ENCODE measurements at regions not wholly inside any gene's neighbourhood (a gene's known extent, or its start where the extent isn't known, plus 50 kb on each side); places are given as distances from the start of the nearest gene placed in this dataset.

DNA sequence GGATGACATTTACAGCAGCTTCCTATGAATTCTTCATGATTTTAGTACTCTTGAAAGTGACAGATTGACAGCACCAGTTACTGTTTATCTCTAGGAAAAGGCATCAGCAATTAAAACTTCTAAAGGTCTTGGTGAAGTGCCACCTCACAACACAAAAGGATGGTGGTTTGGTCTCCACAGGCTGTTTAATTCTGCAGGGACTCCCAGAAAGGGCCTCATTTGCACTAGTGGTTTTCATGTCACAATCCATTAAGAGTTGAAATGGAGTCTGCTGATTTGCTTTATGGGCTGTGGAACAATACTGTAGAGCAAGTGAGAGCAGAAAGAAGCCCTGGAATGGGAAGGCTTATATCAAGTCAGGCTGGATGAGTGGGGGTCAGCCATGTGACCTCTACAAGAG is 225.3 kb upstream of the KCNMB2 start:
- CTCF ChIA-PET = no interaction called here
- intact Hi-C loops (cut with micrococcal nuclease) (no loop called here), dilution Hi-C loops (cut with MboI; ENCODE audit: extremely low pct_ligation_motif_present, low sequenced_read_pairs) (no loop called here)
- H3K9me1 ChIP-seq (replicated peaks; ENCODE audit: control insufficient read depth, extremely low read depth, insufficient read depth, low read length) = no peaks in the 10 kb centered on the region
- no peak overlapping the region for H3K4me3 ChIP-seq (replicated peaks in 1 of 3; ENCODE audit: insufficient read depth in 1 of 3, low read depth in 1 of 3, low read length in 3 of 3)
- FAIRE-seq (no peak), DNase-seq (ENCODE audit: low read depth, low spot score) (no peak)
- H3K4me1 ChIP-seq (ENCODE audit: control insufficient read depth, extremely low read depth, insufficient read depth, low read length) = peaks cover 4% of the 10 kb centered on the region
- no peaks in the 10 kb centered on the region for H3K27me3 ChIP-seq (ENCODE audit: control insufficient read depth in 2 of 2, insufficient read depth in 2 of 2, low read length in 2 of 2)
- no TSS peak for BruUV-seq (replicated peaks)
- POLR2A ChIA-PET = no interaction called here
- no peak overlapping the region for H2AFZ ChIP-seq (ENCODE audit: low read depth, low read length)
- H3K79me2 ChIP-seq (ENCODE audit: control insufficient read depth, insufficient read depth, low read length) = no peaks in the 10 kb centered on the region
- no peaks in the 10 kb centered on the region for H3K36me3 ChIP-seq (ENCODE audit: control insufficient read depth in 2 of 2, extremely low read depth in 1 of 2, insufficient read depth in 2 of 2, low read length in 2 of 2)
- no peak for TF ChIP-seq EZH2 (IDR thresholded peaks at IDR 0.05; ENCODE audit: borderline replicate concordance, low read depth, low read length, severe bottlenecking)
- no peak for TF ChIP-seq POLR2A (IDR thresholded peaks at IDR 0.05; ENCODE audit: low read depth, low read length)
- TF ChIP-seq JUN (IDR thresholded peaks at IDR 0.05; ENCODE audit: borderline replicate concordance, insufficient read depth, insufficient read length, low read depth) = no peak
- no peak for TF ChIP-seq GATA2 (IDR thresholded peaks at IDR 0.05; ENCODE audit: insufficient read depth, insufficient read length, low read depth, low read length)
- TF ChIP-seq, protein P1, sequence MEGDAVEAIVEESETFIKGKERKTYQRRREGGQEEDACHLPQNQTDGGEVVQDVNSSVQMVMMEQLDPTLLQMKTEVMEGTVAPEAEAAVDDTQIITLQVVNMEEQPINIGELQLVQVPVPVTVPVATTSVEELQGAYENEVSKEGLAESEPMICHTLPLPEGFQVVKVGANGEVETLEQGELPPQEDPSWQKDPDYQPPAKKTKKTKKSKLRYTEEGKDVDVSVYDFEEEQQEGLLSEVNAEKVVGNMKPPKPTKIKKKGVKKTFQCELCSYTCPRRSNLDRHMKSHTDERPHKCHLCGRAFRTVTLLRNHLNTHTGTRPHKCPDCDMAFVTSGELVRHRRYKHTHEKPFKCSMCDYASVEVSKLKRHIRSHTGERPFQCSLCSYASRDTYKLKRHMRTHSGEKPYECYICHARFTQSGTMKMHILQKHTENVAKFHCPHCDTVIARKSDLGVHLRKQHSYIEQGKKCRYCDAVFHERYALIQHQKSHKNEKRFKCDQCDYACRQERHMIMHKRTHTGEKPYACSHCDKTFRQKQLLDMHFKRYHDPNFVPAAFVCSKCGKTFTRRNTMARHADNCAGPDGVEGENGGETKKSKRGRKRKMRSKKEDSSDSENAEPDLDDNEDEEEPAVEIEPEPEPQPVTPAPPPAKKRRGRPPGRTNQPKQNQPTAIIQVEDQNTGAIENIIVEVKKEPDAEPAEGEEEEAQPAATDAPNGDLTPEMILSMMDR (IDR thresholded peaks at IDR 0.05; ENCODE audit: extremely low read depth in 1 of 2, insufficient read depth in 1 of 2, low read depth in 1 of 2, low read length in 2 of 2) = no peak
- no peak for TF ChIP-seq FOS (IDR thresholded peaks at IDR 0.05; ENCODE audit: borderline replicate concordance, insufficient read depth, low read length)
- no peak for TF ChIP-seq POLR2AphosphoS5 (IDR thresholded peaks at IDR 0.05; ENCODE audit: insufficient read depth, low read depth, low read length)
- TF ChIP-seq, protein P2, sequence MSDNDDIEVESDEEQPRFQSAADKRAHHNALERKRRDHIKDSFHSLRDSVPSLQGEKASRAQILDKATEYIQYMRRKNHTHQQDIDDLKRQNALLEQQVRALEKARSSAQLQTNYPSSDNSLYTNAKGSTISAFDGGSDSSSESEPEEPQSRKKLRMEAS (IDR thresholded peaks at IDR 0.05; ENCODE audit: insufficient read depth, insufficient read length) = no peak
- H3K27ac ChIP-seq (ENCODE audit: insufficient read depth, low read depth, low read length) = no peak overlapping the region
- no peaks in the 10 kb centered on the region for H4K20me1 ChIP-seq (replicated peaks; ENCODE audit: control insufficient read depth, extremely low read depth, insufficient read depth, low read length)
- no peak overlapping the region for H3K9ac ChIP-seq (replicated peaks; ENCODE audit: extremely low read depth, insufficient read depth, low read length)
- H3K4me2 ChIP-seq (ENCODE audit: insufficient read depth, low read length) = no peak overlapping the region
- no peaks in the 10 kb centered on the region for H3K9me3 ChIP-seq (replicated peaks; ENCODE audit: control insufficient read depth, insufficient read depth, low read length)
